GM21367 (cell line): ENCODE measurements at regions not wholly inside any gene's neighbourhood (a gene's known extent, or its start where the extent isn't known, plus 50 kb on each side); places are given as distances from the start of the nearest gene placed in this dataset.
"Not testable (repeated sequence)": the region's sequence is repeated elsewhere in the genome, so short reads cannot be mapped to it uniquely, and the experiment has no call there.

Experiments
- ATAC-seq: cut with Tn5 transposase; IDR thresholded peaks from one replicate; pipeline ENCODE4 v1.9.1; 2021; ENCODE audit not compliant: unreplicated experiment

GRCh38 chr9:13823026-13823425, 490.9 kb downstream of the NFIB start:
- no peak for ATAC-seq

DNA sequence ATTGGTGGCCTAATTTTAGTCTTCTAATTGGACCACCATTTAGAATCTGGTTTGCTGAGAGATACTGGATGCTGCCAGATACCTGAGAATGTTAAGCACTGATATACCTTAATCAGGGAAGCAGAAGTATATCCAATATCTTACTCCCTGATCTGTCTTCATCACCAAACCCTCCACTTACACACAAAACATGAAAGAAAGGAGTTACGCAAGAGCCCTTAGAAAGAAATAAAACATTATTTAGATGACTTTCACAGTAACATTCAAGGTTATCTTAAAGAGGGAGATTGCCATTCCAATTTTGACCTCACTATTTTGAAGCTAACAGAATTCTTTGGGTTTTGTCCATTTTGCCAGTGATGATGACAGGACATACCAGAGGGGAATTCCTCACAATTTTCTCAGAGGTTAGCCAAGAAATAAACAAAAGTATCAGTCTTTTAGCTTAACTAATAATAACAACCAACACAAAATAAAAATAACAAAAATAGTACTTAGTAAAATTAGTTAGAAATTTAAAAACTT, 496.1 kb downstream of the NFIB start:
- no peak for ATAC-seq

DNA sequence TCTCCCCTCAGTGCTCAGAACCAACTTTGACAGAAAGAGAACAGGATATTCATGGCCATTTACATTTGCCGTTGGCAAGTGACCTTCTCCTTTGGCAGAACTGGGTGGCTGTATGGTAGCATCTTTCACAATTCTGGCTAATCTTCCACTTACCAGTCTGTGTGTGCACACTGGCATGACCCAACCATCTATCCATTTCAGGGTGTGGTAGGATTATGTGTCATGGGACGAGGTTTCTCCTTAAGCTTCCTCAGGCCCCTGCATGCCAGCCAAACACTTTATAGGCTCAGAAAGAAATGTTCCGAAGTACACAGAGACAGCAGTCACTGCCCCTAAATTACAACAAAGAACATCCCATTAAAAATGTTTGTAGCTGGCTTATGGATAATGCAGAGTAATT, 497.1 kb downstream of the NFIB start:
- no peak for ATAC-seq

DNA sequence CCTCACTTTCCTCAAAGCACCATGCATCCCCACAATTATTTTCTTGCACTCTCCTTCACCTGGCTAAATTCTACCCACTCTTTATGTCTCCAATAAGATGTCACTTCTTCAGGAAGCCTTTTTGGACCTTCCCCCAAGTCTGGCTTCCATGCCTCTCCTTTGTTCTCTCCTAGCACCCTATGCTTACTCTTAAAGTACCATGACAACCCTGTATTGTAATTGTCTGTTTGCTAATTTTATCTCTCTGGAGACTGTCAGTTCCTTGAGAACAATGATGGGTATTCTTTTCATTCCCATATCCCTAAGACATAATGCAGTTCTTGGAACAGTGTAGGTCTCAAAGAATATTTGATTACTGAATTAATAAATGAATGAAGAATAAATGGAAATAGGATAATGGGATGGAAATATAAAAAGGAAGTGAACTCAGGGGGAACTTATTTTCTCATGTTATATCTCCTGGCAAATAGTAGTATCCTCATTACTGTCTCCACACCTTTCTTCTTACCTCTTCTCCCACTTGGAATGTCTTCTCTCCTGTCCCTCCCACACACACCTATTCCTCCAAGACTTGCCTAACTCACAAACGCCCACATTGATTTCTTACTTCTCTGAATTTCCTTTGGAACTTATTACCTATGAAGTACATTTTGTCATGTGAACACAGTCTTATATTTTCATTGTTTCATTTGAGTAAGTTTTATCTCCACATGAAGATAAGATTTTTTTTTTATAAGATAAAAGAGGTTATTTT, 499.1 kb downstream of the NFIB start:
- no peak for ATAC-seq

DNA sequence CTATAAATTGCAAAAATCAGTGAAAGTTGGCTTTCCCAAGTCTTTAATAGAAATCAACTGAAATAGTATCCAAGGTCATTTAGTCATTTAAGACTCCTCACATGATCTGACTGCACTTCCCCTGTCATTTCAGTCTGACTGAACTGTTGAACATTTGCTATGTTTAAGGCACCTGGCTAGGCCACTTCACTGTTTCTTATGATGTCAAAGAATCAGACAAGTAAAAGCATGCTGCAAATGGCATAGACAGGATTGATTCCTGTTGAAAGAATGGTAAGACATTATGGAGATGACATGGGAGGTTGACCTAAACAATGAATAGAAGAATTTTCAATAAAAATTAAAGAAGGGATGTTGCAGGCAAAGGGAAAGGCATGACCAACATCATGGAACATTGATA, 502.1 kb downstream of the NFIB start:
- no peak for ATAC-seq

- no peak for ATAC-seq
Measured at GRCh38 chr9:13810510-13810909, 503.4 kb downstream of the NFIB start.

GRCh38 chr9:13809401-13809800, 504.5 kb downstream of the NFIB start:
- ATAC-seq = no peak

- ATAC-seq = no peak
Measured at GRCh38 chr9:13807118-13807517, 506.8 kb downstream of the NFIB start.

DNA sequence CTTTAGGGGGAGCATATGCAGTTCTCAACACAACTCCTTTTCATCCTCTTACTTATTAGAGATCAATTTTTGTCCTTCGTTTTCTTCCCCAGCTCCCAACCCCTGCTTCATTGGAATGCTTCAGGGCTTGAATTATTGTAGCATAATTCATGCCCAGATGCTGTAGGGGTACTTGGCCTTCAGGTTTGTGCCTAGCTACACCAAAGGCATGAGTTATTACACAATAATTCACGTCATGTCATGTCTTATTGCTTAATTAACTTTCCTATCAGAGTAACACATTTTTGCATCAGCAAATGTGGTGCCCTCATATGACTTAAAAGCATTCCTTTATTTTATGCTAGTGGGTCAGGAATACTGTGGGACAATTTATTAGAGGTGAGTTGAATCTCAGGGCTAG, 507.2 kb downstream of the NFIB start:
- ATAC-seq = no peak

DNA sequence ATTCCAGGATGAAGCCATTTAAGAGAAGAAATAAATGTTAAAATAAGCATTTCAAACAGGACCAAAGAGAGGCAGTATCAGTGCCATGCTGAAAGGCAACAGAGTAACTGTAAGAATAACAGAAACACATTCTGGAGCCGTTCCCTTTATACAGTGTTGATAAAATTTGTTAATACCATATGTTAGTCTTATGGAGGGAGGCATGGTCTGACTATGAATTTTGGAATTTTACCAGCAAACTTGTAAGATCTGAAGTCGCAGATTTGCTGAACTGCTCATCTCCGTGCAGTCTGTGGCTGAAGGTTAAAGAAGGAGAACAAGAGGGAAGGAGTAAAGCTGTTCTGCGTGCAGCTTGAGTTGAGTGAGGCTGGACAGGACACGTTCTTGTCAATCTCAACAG, 508.4 kb downstream of the NFIB start:
- ATAC-seq = no peak

GRCh38 chr9:13804532-13804931, 509.4 kb downstream of the NFIB start:
- no peak for ATAC-seq

DNA sequence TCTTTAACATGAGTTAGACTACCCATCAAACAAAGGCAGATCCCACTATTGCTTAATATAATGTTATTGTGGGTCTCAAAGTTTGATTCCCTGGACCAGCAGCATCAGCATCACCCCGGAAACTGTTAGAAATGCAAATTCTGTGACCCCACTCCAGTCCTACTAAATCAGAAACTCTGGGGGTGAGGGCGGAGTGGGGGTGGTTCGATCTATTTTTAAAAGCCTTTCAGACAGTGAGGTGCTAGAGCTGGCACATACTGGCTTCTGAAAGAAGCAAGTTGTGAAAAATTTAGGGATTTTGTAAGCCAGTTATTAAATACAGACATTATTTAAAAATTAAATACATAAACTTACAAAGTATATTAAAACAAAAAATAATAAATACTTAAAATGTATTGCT, 513.2 kb downstream of the NFIB start:
- no peak for ATAC-seq

- ATAC-seq = not testable (repeated sequence)
Measured at GRCh38 chr9:13797701-13798100, 516.2 kb downstream of the NFIB start.

DNA sequence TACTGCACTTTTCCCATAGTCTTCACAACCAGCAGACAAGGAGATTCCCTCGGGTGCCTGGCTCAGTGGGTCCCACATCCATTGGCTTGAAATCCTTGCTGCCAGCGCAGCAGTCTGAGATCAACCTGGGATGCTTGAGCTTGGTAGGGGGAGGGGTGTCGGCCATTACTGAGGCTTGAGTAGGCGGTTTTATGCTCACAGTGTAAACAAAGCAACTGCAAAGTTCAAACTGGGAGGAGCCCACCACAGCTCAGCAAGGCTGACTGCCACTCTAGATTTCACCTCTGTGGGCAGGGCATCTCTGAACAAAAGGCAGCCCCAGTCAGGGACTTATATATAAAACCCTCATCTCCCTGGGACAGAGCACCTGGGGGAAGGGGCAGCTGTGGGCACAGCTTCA, 512.3 kb upstream of the MPDZ start:
- no peak for ATAC-seq

DNA sequence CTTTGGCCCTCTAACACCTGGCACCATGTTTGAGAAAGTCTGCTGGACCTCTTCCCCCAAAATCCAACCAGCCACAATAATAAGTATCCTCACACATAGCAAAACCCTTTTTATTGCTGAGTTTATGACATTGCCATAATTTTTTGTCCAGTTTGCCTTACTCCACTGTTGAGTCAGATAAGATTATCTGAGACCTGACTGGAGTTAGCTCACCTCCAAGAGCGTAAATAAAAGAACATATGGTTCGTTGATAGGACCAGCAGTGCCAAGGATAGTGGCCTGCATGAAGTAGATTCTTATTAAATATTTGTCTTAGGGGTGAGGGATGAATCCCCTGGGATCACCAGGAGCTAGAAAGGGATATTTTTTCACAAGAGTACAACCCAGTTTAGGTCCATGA, 510.6 kb upstream of the MPDZ start:
- no peak for ATAC-seq

- ATAC-seq = no peak
Measured at GRCh38 chr9:13787234-13787833, 507.8 kb upstream of the MPDZ start.

GRCh38 chr9:13786711-13787110, 507.2 kb upstream of the MPDZ start:
- no peak for ATAC-seq

GRCh38 chr9:13786131-13786530, 506.6 kb upstream of the MPDZ start:
- no peak for ATAC-seq

DNA sequence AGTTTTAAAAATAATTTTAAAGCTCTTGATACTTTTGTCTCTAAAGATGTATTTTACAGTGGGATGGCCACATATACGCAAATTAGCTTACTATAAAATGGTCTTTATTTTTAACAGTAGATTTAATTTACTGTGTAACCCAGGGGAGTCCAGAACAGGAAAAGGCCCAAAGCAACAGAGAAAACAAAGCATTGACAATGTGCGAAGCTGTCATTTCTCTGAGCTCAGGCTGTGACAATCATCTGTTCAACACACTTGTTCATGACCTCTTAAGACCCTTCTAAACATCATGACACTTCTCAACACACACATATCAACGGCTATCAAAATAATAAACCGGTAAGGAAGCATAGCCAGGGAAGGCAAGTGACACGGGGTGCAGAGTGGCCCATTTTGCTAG, 499.6 kb upstream of the MPDZ start:
- ATAC-seq = no peak

DNA sequence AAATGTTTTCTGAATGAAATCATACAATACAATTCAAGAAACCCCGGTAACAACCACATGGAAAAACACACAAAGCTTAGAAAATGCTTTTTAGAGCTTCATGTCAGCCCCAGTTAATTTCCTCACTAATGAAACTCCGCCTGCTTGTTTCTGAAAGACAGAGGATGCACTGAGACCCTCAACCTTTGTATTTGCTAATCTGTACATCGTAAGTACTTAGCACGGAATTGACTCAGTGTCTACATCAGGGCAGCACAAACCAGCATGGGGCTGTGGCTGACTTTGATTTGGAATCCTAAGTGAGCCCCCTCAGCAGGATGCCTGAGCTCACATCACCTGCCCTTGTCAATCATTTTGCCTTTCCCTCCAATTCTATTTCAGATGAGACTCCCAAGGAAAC, 499.1 kb upstream of the MPDZ start:
- ATAC-seq = no peak

DNA sequence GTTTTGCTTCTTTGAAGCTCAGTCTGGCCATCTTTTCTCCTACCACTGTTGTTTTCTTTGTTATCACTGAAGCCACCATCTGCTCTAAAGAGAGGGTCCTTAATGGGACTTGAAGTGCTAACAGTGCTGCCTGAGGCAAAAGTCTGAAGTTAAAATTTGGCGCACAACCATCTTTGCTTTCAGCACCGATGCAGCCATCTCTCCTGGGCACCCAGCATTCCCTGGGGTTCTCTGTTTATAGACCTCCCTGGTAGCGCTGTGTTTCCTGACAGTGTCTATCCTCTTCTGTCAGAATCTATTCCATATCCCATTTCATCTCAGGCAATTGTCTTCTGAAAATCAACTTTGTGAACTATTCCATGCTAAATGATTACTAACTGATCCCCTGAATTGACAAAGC, 491.5 kb upstream of the MPDZ start:
- ATAC-seq = no peak

DNA sequence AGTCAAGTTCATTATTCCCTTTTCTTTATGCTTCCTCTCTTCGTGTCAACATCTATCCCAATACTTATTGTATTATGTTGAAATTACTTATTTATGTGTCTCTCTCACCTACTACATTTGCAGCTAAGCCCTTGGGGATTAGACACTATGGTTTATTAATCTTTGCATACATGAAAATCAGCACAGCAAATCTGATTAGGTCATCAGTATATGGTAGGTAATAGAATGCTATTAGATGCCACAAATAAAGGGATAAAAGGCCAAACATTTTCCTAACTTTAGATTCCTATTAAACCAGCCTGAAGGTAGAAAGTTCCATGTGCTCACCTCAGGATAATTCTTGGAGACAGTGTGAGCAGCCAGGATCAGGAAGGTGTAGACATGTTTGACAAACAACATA, 490.1 kb upstream of the MPDZ start:
- ATAC-seq = no peak

- no peak for ATAC-seq
Measured at GRCh38 chr9:13769006-13769405, 489.5 kb upstream of the MPDZ start.
